GM19397 (cell line): ENCODE measurements at regions not wholly inside any gene's neighbourhood (a gene's known extent, or its start where the extent isn't known, plus 50 kb on each side); places are given as distances from the start of the nearest gene placed in this dataset.

Experiments used
- ATAC-seq: cut with Tn5 transposase; IDR thresholded peaks from one replicate; pipeline ENCODE4 v1.9.1; 2021; ENCODE audit warnings: mild to moderate bottlenecking, moderate library complexity; ENCODE audit not compliant: unreplicated experiment

GRCh38 chr2:120933693-120934573 is 198.3 kb downstream of the GLI2 start:
- ATAC-seq: no peak

GRCh38 chr2:120934574-120935338 is 199.1 kb downstream of the GLI2 start:
- ATAC-seq: no peak

- ATAC-seq: no peak
These were observed 200.0 kb downstream of the GLI2 start for GRCh38 chr2:120935339-120936313.

GRCh38 chr2:120936476-120937334 is 201.0 kb downstream of the GLI2 start:
- ATAC-seq: no peak

GRCh38 chr2:120937686-120938044 is 202.0 kb downstream of the GLI2 start:
- ATAC-seq: no peak

- ATAC-seq: no peak
These were observed 202.5 kb downstream of the GLI2 start for GRCh38 chr2:120938045-120938771.

GRCh38 chr2:120939595-120940318 is 204.1 kb downstream of the GLI2 start:
- no peak for ATAC-seq

GRCh38 chr2:120940319-120940696 is 204.6 kb downstream of the GLI2 start:
- no peak for ATAC-seq

GRCh38 chr2:120940726-120941256 is 205.1 kb downstream of the GLI2 start:
- ATAC-seq: no peak

- no peak for ATAC-seq
These were observed 206.0 kb downstream of the GLI2 start for GRCh38 chr2:120941571-120942120.

GRCh38 chr2:120942658-120943057 is 207.0 kb downstream of the GLI2 start:
- ATAC-seq: no peak

GRCh38 chr2:120943403-120944034 is 207.9 kb downstream of the GLI2 start:
- no peak for ATAC-seq

GRCh38 chr2:120944575-120944974 is 208.9 kb downstream of the GLI2 start:
- no peak for ATAC-seq

- ATAC-seq: no peak
These were observed 209.4 kb downstream of the GLI2 start for GRCh38 chr2:120945091-120945490.

GRCh38 chr2:120945832-120946499 is 210.3 kb downstream of the GLI2 start:
- no peak for ATAC-seq

- ATAC-seq: no peak
These were observed 211.7 kb downstream of the GLI2 start for GRCh38 chr2:120947327-120947726.

- no peak for ATAC-seq
These were observed 212.5 kb downstream of the GLI2 start for GRCh38 chr2:120947982-120948661.
